HG03460 (cell line): ENCODE measurements at regions not wholly inside any gene's neighbourhood (a gene's known extent, or its start where the extent isn't known, plus 50 kb on each side); places are given as distances from the start of the nearest gene placed in this dataset.

Experiments
- ATAC-seq: cut with Tn5 transposase; IDR thresholded peaks from one replicate; pipeline ENCODE4 v1.9.1; 2021; ENCODE audit not compliant: unreplicated experiment

DNA sequence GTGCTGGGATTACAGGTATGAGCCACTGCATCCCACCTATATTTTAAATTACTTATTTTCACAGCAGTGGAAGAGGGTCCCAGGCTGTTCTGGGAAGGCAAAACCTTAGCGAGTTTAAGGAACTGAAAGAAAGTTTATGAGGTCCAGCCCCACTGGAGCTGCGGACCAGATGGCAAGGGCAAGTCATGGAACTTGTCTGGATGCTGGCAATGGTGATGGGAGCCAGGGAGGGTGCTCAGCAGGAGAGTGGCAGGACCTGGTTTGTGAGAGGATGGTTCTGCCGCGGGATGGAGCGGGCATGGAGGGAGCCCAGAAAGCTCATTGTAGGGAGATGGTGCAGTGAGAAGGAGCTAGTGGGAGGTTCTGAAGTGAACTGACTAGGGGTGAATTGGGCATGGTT, 50.6 kb upstream of the SLC45A1 start:
- no peak for ATAC-seq

DNA sequence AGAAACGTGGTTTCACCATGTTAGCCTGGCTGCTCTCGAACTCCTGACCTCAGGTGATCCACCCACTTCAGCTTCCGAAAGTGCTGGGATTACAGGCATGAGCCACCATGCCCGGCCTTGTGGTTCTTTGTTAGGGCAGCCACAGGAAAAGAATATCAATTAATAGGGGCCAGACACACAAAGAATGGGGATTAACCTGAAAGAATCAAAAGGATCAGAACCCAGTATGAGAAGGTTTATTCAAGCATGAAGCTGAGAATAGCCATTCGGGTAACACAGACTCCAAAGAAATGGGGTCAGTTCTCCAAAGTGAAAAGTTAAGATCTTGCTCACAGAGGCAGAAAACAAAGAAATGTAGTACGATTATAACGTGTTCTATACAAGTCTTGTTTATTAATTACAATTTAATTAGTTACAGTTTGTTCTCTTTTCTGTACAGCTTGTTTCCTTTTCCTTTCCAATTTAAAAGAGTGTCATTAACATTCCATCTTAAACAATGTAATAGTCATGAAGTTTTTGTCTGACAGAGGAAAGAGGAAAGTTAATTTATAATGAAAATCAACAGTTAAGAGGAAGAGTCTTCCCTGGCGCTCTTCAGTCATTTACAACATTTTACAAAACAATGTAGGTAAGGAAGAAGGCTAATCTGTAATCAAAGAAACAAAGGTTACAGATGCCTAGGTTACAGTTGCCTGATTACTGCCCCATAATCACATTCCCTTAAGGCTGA, 51.3 kb upstream of the SLC45A1 start:
- ATAC-seq: no peak

DNA sequence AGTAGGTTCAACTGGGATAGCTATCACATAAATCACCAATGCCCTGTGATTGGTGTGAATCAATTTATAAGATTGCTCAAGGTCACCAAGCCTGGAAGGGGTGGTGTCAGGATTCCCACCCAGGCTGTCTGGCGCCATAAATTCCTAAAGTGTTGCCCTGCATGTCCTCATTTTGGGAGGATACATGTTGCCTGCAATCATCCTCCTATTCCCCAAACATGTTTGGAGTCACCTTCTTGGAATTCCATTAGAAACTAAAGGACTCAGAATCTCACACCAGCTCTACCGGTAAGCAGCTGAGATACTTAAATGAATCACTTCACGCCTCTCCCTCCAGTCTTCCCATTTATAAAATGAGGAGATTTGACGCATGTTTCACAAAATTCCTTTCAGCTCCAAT, 54.1 kb upstream of the SLC45A1 start:
- ATAC-seq: no peak

DNA sequence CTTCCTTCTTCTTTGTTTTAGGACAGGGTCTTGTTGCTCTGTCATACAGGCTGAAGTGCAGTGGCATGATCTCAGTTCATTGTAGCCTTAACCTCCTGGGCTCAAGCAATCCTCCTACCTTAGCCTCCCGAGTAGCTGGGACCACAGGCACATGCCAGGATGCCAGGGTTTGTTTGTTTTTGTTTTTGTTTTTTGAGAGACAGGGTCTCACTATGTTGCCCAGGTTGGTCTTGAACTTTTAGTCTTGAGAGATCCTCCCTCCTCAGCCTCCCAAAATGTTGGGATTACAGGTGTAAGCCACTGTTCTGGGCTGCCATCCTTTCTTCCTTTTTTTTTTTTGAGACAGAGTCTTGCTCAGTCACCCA, 56.5 kb upstream of the SLC45A1 start:
- no peak for ATAC-seq

DNA sequence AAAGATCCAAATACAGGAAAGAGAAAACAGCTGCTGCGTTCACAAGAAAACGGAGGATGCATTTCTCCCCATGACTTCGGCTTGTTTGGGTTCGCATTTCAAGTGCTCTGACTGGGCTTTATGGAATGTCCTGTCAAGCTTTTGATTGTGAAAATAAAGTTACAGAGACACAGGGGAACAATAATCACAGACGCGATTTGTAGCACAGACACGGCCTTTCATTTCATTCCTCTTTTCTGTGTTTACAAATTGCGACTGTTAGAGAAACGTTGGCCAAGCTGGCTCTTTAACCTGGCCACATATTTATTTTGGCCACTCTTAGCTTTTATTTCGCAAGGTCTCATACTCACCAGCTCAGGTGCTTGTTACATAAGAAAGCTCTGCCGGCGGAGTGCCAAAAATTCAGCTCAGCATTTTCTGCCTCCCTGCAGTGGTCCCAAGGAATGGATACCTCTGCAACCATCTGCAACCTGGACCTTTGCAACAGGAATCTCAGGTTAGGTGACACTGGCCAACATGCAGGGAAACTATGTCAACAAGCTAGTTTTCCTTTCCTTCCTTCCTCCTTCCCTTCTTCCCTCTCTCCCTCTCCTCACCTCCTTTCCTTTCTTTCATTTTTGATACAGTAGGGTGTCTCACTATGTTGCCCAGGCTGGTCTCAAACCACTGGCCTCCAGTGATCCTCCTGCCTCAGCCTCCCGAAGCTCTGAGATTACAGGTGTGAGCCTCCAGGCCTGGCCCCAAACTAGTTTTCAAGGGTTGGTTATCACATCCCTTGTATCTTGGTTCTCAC, 58.2 kb upstream of the SLC45A1 start:
- no peak for ATAC-seq

DNA sequence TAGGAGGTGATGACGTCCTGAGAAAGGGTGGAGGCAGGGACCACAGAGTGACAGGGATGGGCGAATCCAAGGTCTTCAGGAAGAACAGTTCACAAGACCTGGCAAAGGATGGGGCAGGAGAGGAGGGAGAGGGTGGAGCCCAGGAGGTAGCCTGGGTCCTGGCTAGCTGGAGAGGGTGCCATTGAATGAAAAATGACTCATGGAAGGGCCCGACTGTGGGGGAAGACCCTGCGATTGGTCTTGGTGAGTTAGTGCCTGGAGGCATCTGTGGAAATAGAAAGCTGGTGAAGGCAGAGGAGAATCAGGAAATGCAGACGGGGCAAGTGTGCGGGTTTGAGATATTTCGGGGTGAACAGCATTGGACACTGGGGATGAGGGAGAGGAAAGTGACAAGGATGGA, 60.3 kb upstream of the SLC45A1 start:
- ATAC-seq: no peak

DNA sequence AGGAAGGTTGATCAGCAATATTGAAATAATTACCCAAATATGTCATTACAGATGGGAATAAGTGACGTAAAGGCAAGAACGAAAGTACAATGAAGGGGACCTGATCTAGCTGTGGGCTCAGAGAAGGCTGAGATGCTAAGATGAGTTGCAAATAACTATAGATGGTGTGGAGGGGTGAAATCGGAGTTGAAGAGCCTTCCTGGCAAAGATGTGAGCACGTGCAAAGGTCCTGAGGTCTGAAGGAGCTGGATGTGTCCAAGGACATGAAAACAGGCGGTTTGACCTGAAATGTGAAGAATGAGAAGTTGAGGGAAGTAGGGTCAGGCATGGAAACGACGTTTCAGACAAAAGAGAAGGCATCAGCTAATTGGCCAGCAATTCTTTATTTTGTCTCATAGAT, 61.6 kb upstream of the SLC45A1 start:
- no peak for ATAC-seq

DNA sequence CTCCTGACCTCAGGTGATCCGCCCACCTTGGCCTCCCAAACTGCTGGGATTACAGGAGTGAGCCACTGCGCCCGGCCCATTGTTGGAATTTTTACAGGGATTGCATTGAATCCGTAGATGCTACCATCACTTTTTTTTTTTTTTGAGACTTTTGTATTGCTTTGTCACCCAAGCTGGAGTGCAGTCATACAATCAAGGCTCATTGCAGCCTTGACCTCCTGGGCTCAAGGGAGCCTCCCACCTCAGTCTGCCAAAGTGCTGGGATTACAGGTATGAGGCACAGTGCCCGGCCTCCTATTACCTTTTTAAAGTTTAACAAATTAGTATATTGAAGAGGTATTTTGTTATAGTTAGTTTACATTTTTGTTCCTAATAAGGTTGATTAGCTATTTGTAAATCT, 62.2 kb upstream of the SLC45A1 start:
- ATAC-seq: no peak

DNA sequence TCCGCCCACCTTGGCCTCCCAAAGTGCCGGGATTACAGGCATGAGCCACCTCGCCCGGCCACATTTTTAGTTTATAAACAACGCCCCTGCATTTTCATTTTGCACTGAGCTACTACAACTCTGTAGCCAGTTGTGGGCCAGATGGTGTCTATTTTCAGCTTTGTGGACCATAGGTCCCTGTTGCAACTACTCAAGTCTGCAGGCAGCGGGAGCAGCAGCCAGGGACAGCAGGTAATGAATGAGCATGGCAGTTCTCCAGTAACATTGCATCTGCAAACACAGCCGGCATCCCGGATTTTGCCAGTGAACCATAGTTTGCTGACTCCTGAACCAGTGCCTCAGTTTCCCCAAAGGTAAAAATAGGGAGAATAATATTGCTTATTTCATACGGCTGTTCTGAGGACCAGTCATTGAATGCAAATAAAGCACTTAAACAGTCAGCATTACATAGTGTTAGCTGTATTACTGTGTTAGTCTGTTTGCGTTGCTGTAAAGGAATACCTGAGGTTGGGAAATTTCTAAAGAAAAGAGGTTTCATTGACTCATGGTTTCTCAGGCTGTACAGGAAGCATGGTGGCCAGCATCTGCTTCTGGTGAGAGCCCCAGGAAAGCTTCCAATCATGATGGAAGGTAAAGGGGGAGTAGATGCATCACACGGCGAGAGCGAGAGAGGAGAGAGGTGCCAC, 65.5 kb upstream of the SLC45A1 start:
- no peak for ATAC-seq

DNA sequence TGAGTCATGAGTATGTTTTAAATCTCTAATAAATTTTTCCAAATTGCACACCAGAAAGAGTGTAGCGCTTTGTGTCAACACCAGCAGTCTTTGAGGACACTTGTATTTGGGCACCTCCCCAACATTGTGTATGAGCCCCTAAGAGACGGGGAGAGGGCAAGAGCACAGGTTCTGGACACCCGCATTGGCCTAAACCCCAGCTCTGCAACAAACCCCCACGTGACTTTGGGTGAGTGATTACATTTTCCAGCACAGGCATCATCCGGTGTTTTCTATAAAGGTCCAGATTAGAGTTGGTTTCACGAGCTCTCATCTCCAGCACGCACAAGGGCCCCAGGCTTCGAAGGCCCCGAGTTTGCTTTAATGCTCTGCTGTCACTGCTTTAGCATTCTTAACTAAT, 66.3 kb upstream of the SLC45A1 start:
- no peak for ATAC-seq

DNA sequence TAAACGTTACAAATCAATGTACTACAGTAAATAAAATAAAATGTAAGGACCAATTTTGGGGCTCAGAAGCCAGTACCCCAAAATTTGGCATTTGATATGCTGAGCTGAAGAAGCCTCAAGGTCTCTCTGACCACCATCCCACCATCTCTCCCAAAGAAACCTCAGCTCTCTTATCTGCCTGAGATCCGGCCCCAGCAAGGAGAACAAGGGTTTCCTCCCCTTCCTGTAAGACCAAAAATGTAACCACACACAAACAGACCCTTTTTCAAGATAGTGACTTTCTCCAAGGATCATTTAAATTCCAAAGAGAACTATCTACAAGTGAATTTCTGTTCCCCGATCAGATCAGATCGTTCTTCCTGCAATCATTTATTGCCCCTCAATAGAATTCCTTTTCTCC, 68.1 kb upstream of the SLC45A1 start:
- no peak for ATAC-seq

DNA sequence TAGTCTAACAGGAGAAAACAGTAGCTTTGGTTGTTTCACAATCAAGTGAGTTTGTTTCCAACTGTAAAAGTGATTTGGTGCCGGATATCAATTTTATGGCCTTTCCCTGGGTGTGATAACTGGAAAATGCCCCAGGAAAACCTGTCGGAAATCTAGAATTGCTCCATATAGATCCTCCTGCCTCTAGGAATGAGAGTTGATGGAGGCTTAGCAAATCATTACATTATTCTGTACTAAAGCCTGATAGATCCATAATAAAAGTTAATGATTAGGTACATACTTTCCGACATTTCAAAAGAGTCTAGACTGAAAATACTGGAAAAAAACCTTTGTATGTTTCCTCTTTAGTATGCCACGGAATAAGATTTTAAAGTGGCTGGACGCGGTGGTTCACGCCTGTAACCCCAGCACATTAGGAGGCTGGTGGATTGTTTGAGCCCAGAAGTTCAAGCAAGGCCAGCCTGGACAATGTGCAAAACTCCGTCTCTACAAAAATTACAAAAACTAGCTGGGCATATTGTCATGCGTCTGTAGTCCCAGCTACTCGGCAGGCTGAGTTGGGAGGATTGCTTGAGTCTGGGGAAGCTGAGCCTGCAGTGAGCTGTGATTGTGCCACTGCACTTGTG, 70.0 kb upstream of the SLC45A1 start:
- ATAC-seq: no peak

DNA sequence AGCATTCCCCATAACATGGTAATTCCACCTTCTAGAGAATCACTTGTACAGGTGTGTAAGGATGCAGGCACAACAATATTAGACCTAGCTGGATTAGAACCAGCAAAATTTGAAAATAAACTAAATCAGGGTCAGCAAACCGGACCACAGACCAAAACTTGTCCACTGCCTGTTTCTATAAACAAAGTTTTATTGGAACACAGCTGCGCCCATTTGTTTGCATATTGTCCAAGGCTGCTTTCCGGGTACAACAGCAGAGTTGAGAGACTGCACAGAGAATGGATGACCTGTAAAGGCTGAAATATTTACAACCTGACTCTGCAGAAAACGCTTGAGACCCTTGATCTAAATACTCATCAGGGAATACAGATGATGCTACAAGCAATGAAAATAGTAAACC, 73.6 kb upstream of the SLC45A1 start:
- no peak for ATAC-seq

DNA sequence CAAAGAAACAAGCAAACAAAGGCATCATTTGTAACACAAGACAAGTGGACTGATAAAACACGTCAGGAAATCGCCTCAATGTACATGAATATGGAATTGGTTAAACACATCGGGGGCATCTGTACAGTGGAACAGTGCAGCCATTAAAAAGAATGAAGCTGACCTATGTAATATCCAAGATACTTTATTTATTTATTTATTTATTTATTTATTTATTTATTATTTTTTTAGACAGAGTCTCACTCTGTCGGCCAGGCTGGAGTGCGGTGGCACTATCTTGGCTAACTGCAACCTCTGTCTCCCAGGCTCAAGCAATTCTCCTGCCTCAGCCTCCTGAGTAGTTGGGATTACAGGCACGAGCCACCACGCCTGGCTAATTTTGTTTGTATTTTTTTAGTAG, 75.4 kb upstream of the SLC45A1 start:
- no peak for ATAC-seq

DNA sequence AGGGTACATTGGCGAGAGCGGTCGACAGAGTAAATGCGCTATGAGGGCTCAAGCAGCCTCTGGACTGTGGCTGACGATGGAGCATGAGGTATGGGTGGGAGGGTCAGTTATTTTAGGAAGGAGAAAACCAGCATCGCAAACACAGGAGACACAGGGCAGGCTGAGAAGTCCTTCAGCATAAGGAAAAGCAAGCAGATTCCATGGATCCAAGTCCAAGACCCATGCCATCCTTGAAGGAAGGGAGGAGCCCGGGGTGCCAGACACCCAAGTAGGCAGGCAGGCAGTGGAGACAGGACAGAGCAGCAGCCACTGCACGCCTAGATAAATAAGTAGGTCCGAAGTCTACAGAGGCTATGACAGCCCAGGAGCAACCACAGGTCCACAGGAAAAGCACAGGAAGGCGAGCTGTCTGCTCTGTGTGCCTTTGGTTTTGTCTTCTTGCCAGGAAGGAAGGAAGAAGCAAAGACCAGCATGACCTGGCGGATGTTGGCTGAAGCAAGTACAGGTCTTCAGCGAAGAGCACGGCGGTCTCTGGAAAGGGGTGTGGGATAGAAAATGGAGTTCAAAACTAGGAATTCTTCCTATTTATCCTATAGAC, 76.4 kb upstream of the SLC45A1 start:
- no peak for ATAC-seq

DNA sequence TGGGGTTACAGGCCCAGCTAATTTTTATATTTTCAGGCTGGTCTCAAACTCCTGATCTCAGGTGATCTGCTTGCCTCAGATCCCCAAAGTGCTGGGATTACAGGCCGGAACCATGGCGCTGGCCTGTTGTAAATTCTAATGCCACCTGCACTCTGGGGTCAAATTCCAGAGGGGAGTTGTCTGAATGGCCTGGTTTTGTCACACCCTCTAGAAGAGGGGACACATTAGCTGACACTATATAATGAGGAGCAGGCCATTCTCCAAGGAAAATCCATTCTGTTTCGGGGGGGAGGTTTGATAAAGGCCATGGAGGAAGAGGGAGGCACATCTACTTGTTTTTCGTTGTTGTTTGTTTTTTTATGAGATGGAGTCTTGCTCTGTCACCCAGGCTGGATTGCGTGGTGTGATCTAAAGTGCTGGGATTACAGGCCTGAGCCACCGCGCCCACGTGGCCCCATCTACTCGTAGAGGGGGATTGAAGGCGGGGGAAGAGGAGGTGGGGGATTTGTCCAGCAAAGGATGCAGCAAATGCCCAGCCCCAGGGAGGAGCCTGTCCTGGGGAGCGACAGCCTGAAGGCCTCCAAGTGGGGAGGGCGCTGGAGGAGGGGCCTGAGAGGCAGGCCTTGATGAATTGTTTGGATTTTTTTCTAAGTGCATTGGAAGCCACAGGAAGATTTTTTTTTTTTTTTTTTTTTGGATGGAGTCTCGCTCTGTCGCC, 78.4 kb upstream of the SLC45A1 start:
- ATAC-seq: no peak

DNA sequence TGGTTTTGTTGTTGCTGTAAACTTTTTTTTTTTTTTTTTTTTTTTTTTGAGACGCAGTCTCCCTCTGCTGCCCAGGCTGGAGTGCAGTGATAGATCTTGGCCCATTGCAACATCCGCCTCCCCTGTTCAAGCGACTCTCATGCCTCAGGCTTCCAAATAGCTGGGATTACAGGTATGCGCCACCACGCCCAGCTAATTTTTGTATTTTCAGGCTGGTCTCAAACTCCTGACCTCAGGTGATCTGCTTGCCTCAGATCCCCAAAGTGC, 78.9 kb upstream of the SLC45A1 start:
- no peak for ATAC-seq

DNA sequence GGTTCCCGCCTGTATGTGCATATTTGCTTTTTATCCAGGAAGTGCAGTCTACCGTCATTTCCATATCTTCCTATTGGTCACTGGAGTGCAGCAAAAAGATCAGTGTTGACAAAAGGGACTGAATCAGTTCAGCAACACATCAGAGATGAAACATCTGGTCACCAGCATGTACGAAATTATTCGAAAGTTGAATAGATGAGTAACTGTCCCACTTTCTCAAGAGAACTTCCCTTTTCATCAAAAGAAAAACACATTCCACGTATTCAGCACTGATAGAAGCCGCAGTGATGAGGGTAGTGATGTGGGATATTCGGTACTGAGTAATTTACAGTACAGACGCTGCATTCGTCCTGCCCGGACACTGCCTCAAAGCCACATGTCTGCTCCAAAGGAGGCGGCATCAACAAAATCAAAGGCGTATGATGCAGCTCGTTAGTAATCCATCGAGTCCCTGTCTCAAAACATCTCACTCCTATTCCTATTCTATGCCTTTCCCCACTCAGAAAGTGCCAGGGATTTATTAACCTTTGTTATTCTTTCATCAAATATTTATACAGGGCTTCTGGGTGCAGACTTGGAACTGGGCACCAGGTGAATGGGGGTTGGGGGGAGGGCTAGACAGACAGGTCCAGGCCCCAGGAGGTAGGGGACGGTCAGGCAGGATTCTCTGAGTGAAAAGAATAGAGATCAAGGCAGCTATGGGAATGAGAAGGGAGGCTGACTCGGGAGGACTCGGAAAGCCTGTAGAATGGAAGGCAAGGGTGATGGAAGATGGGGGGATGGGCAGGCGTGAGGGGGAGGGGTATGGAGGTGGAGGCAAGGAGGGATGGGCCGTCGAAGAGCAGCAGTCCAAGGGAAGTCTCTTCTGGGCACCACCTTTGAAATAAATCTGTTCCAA, 79.5 kb upstream of the SLC45A1 start:
- ATAC-seq: no peak

DNA sequence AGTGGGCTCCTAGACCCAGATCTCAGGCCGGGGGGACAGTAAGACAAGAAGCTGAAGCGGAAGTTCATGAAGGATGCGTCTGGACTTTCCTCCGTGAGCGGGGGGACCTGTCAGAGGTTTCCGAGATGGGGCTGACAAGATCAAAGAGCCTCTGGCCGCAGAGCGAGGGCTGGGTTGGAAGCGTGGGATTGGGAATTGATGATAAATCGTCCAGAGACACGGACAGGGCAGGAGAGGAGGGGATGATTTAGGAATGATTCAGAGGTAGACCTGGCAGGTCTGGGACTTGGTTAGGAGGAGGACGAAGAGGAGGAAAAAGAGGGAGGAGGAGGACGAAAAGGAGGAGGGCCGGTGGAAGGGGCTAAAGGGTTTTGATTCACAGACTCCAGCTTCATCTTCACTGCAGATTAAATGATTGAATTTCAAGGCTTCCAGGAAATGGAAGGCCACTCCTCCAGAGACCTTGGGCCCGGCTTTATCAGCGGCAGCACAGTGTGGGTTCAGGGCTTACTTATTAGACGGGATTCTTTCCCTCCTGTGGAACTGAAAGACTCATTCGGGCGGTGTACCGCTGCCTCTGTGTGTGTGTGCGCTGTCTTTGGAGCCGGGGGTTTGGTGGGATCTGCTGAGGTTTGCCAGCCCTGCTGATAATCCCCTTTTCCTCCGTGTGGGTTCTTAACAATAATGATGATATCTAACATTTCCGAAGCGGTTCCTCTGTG, 85.7 kb upstream of the SLC45A1 start:
- ATAC-seq: no peak
